A673 (cell line): ENCODE measurements at regions not wholly inside any gene's neighbourhood (a gene's known extent, or its start where the extent isn't known, plus 50 kb on each side); places are given as distances from the start of the nearest gene placed in this dataset.

Experiments
- CTCF ChIP-seq: fragments of 300-800, 200-600 bp; sonication (generic); conservative IDR thresholded peaks from 2 replicates; pipeline ENCODE4 v1.5.1; 2017; ENCODE audit warnings: low read depth, mild to moderate bottlenecking, antibody characterized with exemption, low read length, moderate library complexity, mixed read lengths
- EZH2 ChIP-seq: fragments of 200-600 bp; sonication (generic); IDR thresholded peaks from 2 replicates; pipeline ENCODE4 v1.6.1; 2017; ENCODE audit warnings: borderline replicate concordance, low read depth, mild to moderate bottlenecking, mixed read lengths, antibody characterized with exemption, low read length; ENCODE audit not compliant: poor library complexity, severe bottlenecking

- TF ChIP-seq EZH2 (no peak), CTCF (no peak)
Observed at GRCh38 chr14:82067221-82067875, 533.7 kb upstream of the SEL1L start.
